HEK293 (cell line): ENCODE measurements at regions not wholly inside any gene's neighbourhood (a gene's known extent, or its start where the extent isn't known, plus 50 kb on each side); places are given as distances from the start of the nearest gene placed in this dataset.

Experiments
- EGR2 ChIP-seq: fragments of 450-650 bp; formaldehyde crosslinking; IDR thresholded peaks from 2 replicates; pipeline ENCODE4 v1.5.1; 2016; ENCODE audit warnings: low read depth, missing biosample characterization, missing genetic modification characterization
- TF ChIP-seq, protein P1 (sequence below): fragments of 450-650 bp; formaldehyde crosslinking; IDR thresholded peaks from 2 replicates; pipeline ENCODE4 v1.5.1; 2016; ENCODE audit warnings: missing biosample characterization, missing genetic modification characterization

- TF ChIP-seq, protein P1, sequence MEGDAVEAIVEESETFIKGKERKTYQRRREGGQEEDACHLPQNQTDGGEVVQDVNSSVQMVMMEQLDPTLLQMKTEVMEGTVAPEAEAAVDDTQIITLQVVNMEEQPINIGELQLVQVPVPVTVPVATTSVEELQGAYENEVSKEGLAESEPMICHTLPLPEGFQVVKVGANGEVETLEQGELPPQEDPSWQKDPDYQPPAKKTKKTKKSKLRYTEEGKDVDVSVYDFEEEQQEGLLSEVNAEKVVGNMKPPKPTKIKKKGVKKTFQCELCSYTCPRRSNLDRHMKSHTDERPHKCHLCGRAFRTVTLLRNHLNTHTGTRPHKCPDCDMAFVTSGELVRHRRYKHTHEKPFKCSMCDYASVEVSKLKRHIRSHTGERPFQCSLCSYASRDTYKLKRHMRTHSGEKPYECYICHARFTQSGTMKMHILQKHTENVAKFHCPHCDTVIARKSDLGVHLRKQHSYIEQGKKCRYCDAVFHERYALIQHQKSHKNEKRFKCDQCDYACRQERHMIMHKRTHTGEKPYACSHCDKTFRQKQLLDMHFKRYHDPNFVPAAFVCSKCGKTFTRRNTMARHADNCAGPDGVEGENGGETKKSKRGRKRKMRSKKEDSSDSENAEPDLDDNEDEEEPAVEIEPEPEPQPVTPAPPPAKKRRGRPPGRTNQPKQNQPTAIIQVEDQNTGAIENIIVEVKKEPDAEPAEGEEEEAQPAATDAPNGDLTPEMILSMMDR: no peak
- no peak for TF ChIP-seq EGR2 (tag by site-specific recombination)
Observed at GRCh38 chr10:44009891-44010632, 361.4 kb upstream of the ZNF32 start.
